ENCODE measurements at regions not wholly inside any gene's neighbourhood (a gene's known extent, or its start where the extent isn't known, plus 50 kb on each side); places are given as distances from the start of the nearest gene placed in this dataset.

- TF ChIP-seq ZXDB (tag by site-specific recombination; IDR thresholded peaks at IDR 0.05), result no peak
- TF ChIP-seq BCL11B (tag by site-specific recombination; IDR thresholded peaks at IDR 0.05; ENCODE audit: low read depth), result no peak
- TF ChIP-seq ZNF341 (tag by site-specific recombination; IDR thresholded peaks at IDR 0.05; ENCODE audit: low read depth), result no peak
- TF ChIP-seq ZNF473 (tag by site-specific recombination; IDR thresholded peaks at IDR 0.05), result no peak
- TF ChIP-seq KLF17 (tag by site-specific recombination; IDR thresholded peaks at IDR 0.05), result no peak
- TF ChIP-seq ZNF423 (tag by site-specific recombination; IDR thresholded peaks at IDR 0.05), result no peak
- no peak for TF ChIP-seq ZNF148 (tag by site-specific recombination; IDR thresholded peaks at IDR 0.05; ENCODE audit: borderline replicate concordance)
- no peak for TF ChIP-seq ZNF624 (tag by site-specific recombination; IDR thresholded peaks at IDR 0.05)
- H3K9me3 ChIP-seq (ENCODE audit: control insufficient read depth, insufficient read depth, low read depth, low read length), result no peaks in the 10 kb centered on the region
- H3K36me3 ChIP-seq (ENCODE audit: control insufficient read depth in 2 of 2, insufficient read depth in 1 of 2, low read length in 2 of 2), result no peaks in the 10 kb centered on the region
- no peak overlapping the region for H3K27ac ChIP-seq (ENCODE audit: extremely low read depth, low read depth, low read length)
- ChIA-PET POLR2A (no interaction called here), CTCF (no interaction called here)
- peaks cover 4% of the 10 kb centered on the region; the same call in 1 of the 2 replicates for H3K4me1 ChIP-seq (ENCODE audit: control insufficient read depth, insufficient read depth, low read length)
- H3K4me3 ChIP-seq (ENCODE audit: low read depth, low read length), result no peak overlapping the region
Observed at GRCh38 chr14:84807673-84808072, 722.3 kb upstream of the FLRT2 start.

GRCh38 chr14:84809158-84809557 lies 720.8 kb upstream of the FLRT2 start:
- TF ChIP-seq ZNF169 (tag by site-specific recombination; IDR thresholded peaks at IDR 0.05), result no peak
- no peak for TF ChIP-seq FEZF1 (tag by site-specific recombination; IDR thresholded peaks at IDR 0.05)
- no peak for TF ChIP-seq ZBTB6 (tag by site-specific recombination; IDR thresholded peaks at IDR 0.05)
- no peak for TF ChIP-seq BCL6B (tag by site-specific recombination; IDR thresholded peaks at IDR 0.05)
- no peak for TF ChIP-seq ZNF133 (tag by site-specific recombination; IDR thresholded peaks at IDR 0.05)
- TF ChIP-seq ZNF366 (tag by site-specific recombination; conservative IDR thresholded peaks at IDR 0.05), result no peak
- TF ChIP-seq ZBTB21 (tag by site-specific recombination; IDR thresholded peaks at IDR 0.05), result no peak
- no peak for TF ChIP-seq RBAK (tag by site-specific recombination; IDR thresholded peaks at IDR 0.05)
- no peaks in the 10 kb centered on the region for H3K9me3 ChIP-seq (ENCODE audit: control insufficient read depth, insufficient read depth, low read depth, low read length)
- H3K27ac ChIP-seq (ENCODE audit: extremely low read depth, low read depth, low read length), result no peak overlapping the region
- H3K36me3 ChIP-seq (ENCODE audit: control insufficient read depth in 2 of 2, insufficient read depth in 1 of 2, low read length in 2 of 2), result no peaks in the 10 kb centered on the region
- CTCF ChIA-PET, result no interaction called here
- POLR2A ChIA-PET, result no interaction called here
- peaks cover 4% of the 10 kb centered on the region; the same call in 1 of the 2 replicates for H3K4me1 ChIP-seq (ENCODE audit: control insufficient read depth, insufficient read depth, low read length)
- H3K4me3 ChIP-seq (ENCODE audit: low read depth, low read length), result no peak overlapping the region

GRCh38 chr14:84814391-84814790 lies 715.6 kb upstream of the FLRT2 start:
- Histone ChIP-seq H3K4me3 (ENCODE audit: low read depth, low read length) (no peak overlapping the region), H3K9me3 (ENCODE audit: control insufficient read depth, insufficient read depth, low read depth, low read length) (no peaks in the 10 kb centered on the region), H3K4me1 (ENCODE audit: control insufficient read depth, insufficient read depth, low read length) (no peaks in the 10 kb centered on the region), H3K27ac (ENCODE audit: extremely low read depth, low read depth, low read length) (no peak overlapping the region), H3K36me3 (ENCODE audit: control insufficient read depth in 2 of 2, insufficient read depth in 1 of 2, low read length in 2 of 2) (no peaks in the 10 kb centered on the region)
- ChIA-PET CTCF (no interaction called here), POLR2A (no interaction called here)
- no peak for TF ChIP-seq ZNF174 (tag by site-specific recombination; IDR thresholded peaks at IDR 0.05)
- TF ChIP-seq ZNF426 (tag by site-specific recombination; IDR thresholded peaks at IDR 0.05), result no peak
- no peak for TF ChIP-seq MYNN (tag by site-specific recombination; IDR thresholded peaks at IDR 0.05; ENCODE audit: borderline replicate concordance)
- no peak for TF ChIP-seq ZNF629 (tag by site-specific recombination; IDR thresholded peaks at IDR 0.05)
- TF ChIP-seq ZNF169 (tag by site-specific recombination; IDR thresholded peaks at IDR 0.05), result no peak
- TF ChIP-seq ZNF677 (tag by site-specific recombination; IDR thresholded peaks at IDR 0.05), result no peak
- TF ChIP-seq ZNF114 (tag by site-specific recombination; IDR thresholded peaks at IDR 0.05), result no peak
- no peak for TF ChIP-seq KLF1 (tag by site-specific recombination; IDR thresholded peaks at IDR 0.05)
- TF ChIP-seq ZNF335 (tag by site-specific recombination; conservative IDR thresholded peaks at IDR 0.05), result no peak
- TF ChIP-seq ZNF248 (tag by site-specific recombination; IDR thresholded peaks at IDR 0.05), result no peak
- TF ChIP-seq ZNF600 (tag by site-specific recombination; IDR thresholded peaks at IDR 0.05), result no peak
